HG02981 (cell line): ENCODE measurements at regions not wholly inside any gene's neighbourhood (a gene's known extent, or its start where the extent isn't known, plus 50 kb on each side); places are given as distances from the start of the nearest gene placed in this dataset.
"Not testable (repeated sequence)": the region's sequence is repeated elsewhere in the genome, so short reads cannot be mapped to it uniquely, and the experiment has no call there.

Experiments used
- ATAC-seq: cut with Tn5 transposase; IDR thresholded peaks from one replicate; pipeline ENCODE4 v1.9.1; 2021; ENCODE audit warnings: mild to moderate bottlenecking, moderate library complexity; ENCODE audit not compliant: unreplicated experiment

DNA sequence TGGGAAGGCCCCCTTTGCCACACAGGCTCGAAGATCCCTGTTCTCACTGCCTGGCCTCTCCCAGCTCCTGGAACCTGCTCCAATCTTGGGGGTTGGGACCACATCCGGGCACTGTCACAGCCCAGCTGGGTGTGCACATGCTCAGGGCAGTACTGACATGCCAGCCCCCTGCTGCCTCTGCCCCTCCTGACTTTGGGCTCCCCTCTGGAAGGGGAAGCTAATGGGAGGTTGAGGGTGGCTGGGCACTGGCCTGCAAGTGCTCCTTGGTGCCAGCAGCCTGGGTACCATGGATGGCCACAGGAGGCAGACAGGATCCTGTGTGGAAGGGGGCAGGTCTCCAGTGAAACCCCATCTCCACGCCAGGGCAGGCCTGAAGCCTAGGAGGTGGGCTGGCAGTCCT lies 126.1 kb upstream of the NOL4 start:
- ATAC-seq: no peak

DNA sequence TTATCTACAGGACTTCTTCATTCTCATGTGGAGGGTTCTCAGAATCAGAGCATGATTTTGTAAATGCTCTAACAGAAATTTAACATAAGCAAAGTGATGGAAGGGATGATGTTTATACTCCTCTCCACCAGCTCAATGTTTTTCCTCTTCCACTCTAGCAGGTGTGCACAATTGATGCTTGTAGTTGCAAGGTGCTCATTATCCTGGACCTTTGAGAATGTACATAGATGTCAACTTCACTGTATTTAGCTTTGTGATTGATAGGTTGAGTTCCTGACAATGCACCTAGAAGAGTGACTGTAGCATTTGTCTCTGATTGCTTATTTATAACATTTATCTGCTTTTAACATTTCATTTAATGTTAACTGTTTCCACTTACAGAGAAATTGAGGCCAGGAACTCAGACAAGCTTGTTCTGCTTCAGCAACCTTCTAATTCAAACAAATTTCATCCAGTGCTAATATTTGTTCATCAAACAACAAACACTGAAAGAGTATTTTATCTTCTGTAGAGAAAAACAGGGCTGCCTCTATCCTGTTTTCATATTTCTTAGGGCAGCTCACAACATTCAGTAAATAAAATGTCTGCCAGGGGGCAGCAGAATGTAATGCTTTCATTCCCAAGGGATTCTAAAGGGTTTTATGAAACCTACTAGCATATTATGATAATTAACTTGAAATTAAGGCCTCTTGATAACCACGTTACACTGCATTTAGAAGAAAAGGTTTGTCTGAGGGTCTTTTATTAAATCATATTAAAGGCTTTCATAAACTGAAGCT lies 127.9 kb upstream of the NOL4 start:
- no peak for ATAC-seq

DNA sequence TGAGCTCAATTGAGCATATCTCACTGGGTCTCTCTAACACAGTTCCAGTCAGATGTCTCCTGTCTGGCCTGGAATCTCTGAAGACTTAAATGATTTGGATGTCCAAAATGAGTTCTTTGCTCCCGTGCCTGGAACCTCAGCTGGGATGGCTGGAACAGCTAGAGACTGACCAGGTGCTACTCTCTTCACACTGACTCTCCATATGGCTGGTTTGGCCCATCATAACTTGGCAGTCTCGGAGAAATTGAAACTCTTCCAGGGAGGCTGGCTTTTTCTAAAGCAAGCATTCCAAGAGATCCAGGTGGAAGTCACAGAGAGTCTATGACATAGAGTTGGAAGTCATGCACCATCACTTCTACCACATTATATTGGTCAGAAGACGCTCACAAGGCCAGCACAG lies 129.6 kb upstream of the NOL4 start:
- ATAC-seq: no peak

DNA sequence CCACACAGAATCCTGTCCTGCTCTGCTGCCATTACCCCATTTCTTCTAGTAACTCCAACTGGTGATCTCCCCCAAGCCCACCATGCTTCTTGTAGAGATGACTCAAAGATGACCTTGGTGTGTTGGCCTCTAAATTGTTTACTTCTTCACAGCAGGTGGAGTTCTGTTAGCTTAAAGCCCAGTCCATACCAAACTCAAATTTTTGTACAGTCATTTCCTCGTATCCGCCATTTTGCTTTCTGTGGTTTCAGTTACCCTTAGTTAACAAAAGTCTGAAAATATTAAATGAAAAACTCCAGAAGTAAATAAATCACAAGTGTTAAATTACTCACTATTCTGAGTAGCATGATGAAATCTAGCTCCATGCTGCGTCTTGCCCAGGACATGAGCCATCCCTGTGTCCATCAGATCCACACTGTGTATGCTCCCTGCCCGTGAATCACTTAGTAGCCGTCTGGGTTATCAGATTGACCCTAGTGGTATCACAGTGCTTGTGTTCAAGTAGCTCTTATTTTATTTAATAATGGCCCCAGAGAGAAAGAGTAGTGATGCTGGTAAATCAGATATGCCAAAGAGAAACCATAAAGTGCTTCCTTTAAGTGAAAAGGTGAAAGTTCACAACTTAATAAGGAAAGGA lies 133.3 kb upstream of the NOL4 start:
- no peak for ATAC-seq

DNA sequence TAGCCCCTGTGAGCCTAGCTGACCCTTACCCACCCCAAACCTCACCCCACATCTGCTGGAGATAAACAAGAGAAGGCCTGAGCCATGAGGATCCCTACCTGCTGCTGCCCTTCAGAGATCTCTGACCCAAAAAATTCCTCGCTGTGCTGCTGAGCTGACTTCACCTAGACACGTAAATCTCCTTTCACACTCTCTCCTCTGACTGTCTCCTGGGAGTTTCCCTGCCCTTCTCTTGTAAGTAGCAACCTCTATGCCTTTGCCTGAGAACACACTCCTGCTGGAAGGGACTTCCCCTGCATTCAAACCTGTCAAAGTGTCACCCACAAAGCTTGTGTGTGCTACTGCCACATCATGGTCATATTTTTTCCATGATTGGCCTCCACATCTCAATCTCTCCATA lies 134.2 kb upstream of the NOL4 start:
- peak; percentile 75 for ATAC-seq

DNA sequence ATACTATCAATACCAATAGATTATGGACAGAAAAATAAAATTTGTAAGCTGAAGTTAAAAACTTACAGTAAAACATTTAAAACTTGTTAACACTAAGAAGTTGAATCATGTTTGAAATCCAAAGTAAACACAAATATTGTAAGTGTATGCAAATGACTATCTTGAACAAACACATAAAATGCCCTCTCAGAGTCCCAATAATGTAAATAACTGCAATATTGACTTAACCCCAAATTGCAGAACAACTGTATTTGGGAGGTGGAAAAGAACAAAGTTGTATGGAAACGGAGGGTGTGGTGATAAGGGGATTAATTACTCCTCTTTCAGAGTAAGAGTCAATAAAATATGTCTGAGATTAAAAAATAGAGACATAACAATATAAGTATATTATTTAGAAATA lies 140.0 kb upstream of the NOL4 start:
- no peak for ATAC-seq

DNA sequence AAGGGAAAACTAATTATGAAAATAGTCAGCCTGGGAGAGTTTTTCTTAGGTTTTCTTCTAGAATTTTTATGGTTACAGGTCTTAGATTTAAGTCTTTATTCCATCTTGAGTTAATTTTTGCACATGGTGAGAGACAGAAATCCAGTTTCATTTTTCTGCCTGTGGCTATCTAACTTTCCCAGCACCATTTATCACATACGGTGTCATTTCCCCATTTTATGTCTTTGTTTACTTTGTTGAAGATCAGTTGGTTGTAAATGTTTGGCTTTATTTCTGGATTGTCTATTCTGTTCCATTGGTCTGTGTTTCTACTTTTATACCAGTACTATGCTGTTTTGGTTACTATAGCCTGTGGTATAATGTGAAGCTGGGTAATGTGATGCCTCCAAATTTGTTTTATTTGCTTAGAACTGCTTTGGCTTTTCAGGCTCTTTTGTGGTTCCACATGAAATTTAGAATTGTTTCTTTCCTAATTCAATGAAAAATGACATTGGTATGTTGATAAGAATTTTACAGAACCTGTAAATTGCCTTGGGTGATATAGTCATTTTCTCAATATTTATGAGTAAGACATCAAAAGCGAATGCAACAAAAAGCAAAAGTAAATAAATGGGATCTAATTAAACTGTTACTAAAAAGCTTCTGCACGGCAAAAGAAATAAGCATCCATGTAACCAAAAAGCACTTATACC lies 146.1 kb upstream of the NOL4 start:
- ATAC-seq: no peak

DNA sequence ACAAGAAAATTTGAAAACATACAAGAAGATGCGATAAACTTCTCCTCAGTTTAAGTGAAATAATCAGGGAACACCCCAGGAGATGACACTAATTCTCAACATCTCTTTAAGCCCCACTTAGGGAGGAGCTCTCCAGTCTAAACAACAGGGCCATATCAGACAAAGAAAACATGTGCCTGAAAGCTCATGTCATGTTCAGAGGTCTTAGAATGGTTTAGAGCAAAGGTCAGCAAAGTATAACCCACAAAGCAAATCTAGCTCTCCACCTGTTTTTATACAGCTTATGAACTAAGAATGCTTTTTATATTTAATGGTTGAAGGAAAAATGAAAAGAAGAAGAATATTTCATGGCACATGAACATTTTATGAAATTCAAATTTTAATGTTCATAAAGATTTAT lies 155.6 kb upstream of the NOL4 start:
- no peak for ATAC-seq

DNA sequence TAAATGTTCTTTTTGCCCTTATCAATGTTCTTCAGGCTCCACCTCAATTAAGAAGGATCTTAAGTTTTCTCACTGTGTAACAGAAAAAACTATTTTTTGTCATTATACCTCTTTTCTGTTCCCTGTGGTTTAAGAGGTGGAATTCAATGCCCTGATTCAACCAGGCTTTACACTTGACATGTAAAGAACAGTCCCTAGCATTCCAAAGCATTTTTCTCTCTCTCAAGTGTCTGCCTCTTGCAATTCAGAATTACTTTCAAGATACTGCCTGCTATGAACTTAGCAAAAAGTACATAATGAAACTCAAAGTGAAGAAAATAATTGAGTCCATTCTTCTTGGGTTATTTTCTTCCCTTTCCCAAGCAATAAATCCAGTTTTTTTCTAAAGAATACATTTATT lies 160.6 kb upstream of the NOL4 start:
- ATAC-seq: no peak

DNA sequence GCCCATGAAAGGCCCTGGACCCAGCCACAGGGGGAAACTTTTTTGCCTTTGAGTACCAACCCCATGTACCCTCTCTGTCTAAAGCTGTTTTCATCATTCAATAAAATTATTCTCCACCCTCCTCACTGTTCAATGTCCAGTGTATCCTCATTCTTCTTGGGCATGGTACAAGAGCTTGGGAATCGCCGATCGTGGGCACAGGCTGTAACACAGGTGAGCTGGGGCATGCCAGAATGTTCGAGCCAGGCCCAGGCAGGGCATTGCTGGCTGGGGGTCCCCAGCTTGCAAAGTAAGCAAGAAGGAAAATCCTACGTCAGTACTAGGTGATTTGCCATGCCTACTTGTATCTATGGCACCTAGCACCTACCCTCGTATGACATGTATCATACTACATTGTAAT lies 162.1 kb upstream of the NOL4 start:
- ATAC-seq: no peak

DNA sequence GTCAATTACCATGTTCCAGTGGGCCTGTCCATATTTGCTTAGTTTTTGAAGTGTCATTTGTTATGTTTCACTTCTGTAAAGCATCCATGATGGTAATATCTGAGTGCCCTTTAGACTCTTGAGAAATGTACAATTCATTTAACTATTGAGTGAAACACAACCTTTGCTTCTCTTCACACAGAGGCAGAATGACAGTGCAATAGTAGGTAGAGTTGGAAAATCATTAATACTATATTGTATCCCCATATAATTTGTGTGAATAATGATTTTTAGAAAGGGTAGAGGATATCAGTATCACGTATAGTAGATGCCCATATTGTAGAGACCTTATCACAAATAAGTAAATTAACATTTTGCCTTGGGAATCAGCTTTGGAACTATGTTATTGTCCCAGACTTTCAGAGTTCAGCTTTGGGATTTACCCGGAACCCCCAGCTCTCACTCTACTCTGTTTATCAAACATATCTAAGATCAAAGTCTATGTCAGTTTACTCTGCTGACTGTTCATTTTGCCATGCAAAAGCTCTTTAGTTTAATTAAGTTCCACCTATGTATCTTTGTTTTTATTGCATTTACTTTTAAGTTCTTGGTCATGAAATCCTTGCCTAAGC lies 172.7 kb upstream of the NOL4 start:
- ATAC-seq: no peak

DNA sequence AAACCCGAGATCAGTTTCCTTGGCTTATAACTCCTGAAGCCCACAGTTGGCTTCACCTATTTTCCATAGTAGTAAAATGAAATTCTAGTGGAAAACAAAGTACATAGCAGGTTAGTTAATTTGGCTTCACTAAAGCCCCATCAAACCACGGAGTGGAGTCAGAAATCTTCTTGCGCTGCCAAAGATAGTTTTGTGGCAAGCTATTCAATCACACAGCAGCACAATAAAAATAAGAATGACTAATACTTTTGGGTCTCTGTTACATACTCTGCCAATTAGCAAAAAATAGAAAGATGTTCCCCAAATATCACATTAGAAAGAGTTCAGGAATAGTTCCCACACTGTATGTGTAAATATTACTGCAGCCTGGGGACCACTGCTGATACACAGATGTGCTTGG lies 175.2 kb upstream of the NOL4 start:
- ATAC-seq: no peak

DNA sequence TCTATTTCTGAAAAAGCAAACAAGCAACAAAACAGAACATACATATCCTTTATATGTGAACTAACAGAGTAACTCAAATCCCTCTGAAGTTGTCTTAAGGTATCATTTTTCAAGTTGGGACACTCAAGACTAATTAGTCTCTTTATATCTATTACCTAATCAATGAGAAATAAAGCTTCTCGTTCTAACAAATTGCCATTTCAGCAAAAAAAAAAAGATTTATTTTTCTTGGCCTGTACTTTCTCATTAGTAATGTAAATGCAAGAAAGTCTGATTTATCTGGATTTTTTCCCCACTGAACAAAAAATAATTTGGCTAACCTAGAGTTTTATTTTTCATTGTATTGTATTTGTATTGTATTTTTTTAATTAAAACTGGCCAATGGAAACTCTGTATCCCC lies 176.1 kb upstream of the NOL4 start:
- ATAC-seq: no peak

DNA sequence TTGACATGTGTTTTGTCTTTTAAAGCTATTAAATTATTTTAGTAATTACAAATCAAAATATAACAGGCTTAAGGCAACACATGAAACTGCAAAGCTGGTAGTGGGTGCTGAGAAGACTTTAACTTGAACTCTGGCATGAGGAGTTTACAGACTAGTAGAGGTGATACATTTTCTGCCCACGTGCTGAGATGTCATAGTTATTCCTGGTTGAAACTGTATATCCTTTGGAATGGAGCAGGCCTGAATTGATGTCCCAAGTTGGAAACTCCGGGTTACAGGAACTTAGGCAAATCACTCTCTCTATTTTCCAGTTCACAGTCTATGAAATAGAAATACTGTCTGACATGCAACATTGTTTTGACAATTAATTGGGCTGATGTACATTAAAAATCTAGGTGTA lies 177.1 kb upstream of the NOL4 start:
- ATAC-seq: no peak

DNA sequence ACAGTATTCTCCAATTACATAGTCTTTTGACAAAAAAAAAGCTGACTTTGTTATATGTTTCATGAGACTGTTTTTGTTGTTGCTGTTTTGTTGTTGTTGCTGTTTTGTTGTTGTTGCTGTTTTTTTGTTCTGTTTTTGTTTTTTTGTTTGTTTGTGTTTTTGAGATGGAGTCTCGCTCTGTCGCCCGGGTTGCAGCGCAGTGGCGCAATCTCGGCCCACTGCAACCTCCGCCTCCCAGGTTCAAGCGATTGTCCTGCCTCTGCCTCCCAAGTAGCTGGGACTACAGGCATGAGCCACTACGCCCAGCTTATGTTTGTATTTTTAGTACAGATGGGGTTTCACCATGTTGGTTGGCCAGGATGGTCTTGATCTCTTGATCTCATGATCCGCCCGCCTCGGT lies 182.8 kb upstream of the NOL4 start:
- not testable (repeated sequence) for ATAC-seq

DNA sequence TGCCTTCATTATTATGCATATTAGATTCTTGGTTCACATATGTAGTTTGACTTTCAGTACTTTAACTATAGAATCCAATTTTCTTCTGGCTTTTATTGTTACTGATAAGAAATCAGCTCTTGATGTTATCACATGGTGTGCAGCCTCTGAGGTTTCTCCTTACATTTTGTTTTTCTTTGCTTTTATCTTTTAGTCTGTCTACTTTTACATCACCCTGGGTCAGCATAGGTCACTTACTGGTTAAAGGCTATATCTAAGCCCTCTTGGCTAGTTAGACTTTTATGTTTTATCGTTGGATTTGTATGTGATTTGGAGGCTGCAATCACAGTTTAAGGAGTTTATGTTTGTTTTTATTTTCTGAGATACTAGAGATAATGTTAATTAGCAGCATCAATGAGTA lies 187.2 kb upstream of the NOL4 start:
- ATAC-seq: no peak

DNA sequence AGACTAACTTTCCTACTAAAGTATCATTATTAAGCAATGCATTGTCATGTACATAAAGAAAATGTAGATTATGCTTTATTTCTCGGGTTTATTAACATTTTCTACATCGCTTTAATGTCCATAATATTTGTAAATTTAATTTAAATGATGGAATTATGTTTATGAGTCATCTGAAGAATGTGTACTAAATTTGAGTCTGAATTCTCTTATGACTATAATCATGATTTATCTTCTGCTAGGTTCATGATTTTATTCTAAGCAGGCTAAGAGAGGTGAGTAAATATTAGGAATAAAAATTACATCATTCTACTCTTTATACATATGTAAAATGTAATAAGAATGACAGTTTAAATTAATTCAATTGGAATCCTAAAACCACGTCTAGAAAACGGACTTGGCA lies 206.3 kb upstream of the NOL4 start:
- no peak for ATAC-seq

DNA sequence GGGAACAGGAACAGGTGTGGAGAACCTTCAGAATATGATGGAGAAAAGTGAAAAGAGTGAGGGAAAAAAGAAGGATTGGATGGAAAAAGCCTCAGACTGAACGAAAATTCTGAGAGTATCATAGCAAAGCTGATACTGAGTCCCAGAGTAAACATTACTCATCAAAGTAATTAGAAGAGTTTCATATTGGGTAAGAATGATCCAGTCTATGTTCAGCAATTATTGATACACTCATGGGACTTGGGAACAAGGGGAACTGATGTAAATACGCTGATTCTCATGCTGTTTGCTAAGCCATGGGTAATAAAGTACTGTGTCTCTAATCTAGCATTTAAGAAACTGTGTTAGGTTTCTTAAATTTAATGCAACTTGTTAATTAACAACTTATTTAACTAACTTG lies 219.9 kb upstream of the NOL4 start:
- ATAC-seq: no peak

DNA sequence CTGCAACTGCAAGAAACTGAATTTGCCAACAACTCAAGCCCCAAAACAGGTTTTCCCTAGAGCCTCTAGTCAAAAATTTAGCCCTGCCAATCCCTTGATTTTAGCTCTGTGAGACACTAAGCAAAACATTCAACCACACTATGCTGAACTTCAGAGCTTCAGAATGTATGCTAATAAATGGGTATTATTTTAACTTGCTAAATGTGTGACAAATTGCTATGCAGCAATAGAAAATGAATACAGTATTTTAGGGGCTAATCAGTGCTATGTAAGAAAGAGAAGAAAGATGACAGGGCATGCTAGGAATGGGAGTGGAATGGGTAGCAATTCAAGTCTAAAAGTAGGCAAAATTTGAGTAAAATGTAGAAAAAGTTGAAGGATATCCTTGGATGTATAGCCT lies 223.9 kb upstream of the NOL4 start:
- ATAC-seq: no peak

DNA sequence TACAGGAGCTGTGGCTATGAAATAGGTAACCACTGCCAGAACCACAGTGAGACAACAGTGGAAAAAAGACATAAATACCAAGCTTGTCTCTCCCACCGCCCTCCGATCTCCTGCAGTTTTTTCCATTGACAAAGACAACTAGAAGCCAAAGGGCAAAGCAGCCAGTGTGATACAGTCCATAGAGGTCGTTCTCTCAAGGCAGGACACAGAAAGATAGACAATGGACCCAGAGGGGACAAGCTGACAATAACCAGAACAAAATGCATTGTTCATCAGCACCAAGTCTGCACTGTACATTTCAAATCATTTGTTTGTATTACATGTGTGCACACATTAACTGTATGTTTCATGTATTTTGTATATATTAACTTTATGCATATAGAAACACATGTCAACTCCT lies 233.0 kb upstream of the NOL4 start:
- ATAC-seq: no peak

DNA sequence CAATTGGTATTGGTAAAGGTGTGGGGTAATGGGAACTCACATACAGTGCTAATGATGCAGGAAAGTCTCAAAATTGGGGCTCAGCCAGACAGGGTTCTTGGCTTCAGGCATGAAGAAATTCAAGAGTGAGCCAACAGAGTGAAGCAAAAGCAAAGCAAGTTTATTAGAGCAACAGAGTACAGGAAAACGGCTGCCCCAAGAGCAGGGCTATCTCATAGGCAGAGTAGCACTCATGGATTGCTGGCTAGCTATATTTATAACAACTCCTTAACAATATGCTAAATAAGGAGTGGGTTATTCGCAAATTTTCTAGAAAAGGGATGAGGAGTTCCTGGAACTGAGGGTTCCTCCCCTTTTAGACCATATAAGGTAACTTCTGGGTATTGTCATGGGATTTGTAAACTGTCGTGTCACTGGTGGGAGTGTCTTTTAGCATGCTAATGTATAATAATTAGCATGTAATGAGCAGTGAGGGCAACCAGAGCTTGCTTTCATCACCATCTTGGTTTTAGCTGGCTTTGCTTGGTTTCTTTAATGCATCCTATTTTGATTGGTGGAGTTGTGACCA lies 233.8 kb upstream of the NOL4 start:
- ATAC-seq: no peak

DNA sequence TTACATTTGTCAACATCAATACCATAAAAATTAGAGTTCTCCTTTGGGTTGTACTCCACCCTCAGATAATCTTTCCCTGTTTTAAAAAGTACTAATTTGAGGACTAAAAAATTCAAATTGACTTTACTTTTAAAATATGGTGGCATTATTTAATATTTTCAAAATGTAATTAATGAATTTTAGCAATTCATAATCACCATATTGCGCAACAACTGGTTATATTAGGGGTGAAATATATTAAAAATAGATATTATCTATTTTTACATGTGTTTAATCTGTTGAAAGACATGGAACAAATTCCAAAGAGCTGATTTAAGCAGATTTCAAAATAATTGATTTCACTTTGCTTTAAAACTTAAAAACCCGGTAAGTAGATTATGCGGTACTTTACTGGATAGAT lies 236.6 kb upstream of the NOL4 start:
- ATAC-seq: no peak
